GM19468 (cell line): ENCODE measurements at regions not wholly inside any gene's neighbourhood (a gene's known extent, or its start where the extent isn't known, plus 50 kb on each side); places are given as distances from the start of the nearest gene placed in this dataset.

Experiments used
- ATAC-seq: cut with Tn5 transposase; IDR thresholded peaks from one replicate; pipeline ENCODE4 v1.9.1; 2021; ENCODE audit warnings: mild to moderate bottlenecking, moderate library complexity, moderate number of reproducible peaks; ENCODE audit not compliant: unreplicated experiment; ENCODE audit errors: extremely low read depth

DNA sequence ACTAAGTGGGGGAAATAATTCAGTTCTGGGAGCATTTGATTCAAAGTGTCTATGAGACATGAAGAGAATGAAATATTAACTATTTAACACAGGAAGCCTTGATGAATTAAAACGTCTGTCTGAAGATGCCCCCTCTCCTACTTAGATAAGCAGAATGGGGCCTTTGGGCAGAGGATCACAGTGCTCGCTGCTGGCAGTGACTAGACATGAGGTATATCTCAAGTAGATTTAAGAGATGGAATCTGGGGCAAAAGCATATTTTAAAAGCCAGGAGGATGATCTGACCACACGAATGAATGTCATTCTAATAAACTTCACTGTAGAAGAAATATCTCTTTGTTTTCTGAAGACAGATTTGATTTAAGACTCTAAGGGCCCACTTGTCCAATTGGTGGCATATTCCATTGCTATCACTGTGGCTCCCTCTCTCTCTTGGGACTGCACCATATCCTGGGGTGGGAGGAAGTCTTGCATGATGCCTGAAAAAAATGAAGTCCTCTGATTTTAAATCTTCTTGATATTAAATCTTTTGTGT lies 254.0 kb downstream of the MAN2A1 start:
- no peak for ATAC-seq

DNA sequence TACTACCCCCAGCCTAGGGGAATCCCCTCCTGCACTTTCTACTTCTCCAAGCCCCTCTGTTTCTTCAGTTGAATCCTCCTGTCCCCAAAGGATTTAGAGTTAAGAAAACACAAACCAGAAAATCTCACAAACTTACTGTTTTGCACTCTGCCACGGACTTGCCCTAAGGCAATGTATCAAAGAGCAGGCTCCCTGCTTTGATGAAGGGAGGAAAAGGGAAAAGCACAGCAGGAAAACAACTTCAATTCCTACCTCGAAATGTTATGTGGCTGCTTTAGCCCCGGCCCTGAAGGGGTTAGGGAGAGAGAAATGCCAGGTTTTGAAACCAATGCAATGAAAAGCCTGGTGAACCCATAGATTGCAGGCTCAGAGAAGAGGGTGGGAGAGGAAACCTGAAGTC lies 254.7 kb downstream of the MAN2A1 start:
- ATAC-seq, result no peak

DNA sequence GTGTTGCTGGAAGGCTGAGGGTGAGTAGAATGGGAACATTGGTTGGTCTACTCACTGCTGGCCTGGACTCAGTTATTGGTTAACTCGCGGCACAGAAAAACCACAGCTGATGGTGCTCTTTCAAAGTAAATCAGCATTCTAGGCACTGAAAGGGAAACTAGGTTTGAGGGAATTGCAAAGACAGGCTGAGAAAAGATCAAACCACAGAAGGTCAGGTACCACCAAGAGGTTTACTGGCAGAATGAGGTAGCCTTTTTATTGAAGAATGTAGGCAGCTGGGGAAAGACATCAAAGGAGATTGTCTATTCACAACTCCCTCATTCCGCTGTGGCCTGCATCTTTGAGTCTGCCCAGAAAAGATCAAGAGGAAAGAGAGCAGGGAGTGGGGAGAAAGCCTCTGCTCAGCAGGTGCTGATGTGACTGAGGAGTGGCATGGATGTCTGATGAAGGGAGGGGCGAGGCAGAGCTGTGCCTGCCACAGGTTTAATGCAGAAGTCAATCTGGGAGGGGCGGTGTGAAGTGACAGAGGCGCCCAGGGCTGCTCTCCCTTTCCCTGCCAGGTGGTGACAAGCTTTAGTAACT lies 255.5 kb downstream of the MAN2A1 start:
- ATAC-seq, result peak; percentile 63

DNA sequence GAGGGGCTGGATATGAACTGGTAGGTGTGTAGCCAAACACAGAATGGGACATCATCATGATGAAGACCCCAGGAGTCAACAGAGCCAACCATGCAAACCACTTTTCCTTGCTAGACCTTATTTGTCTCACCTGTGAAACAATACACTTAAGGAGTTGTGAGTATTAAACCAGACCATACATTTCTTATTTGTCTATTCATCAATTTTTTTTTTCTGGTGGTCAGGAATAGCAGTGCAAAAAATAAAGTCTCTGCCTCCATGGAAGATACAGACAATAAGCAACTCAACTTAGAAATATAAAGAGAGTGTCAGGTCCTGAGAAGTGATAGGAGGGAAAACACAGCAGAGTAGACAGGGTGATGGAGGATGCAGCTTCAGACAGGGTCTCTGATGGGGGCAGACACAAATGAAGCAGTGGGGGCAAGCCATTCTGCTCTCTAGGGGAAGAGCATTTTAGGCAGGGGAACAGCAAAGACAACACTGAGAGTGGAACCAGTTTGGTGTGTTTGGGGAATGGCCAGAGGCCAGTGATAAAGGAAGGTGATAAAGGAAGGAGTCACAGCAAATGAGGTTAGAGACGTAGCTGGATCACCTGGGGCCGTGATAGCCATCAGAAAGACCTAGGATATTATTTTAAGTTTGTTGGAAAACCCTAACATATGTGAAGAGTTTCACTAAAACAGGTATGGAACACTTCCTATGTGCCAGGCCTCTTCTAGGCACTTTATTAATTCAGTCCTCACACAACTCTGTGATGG lies 256.2 kb downstream of the MAN2A1 start:
- no peak for ATAC-seq

DNA sequence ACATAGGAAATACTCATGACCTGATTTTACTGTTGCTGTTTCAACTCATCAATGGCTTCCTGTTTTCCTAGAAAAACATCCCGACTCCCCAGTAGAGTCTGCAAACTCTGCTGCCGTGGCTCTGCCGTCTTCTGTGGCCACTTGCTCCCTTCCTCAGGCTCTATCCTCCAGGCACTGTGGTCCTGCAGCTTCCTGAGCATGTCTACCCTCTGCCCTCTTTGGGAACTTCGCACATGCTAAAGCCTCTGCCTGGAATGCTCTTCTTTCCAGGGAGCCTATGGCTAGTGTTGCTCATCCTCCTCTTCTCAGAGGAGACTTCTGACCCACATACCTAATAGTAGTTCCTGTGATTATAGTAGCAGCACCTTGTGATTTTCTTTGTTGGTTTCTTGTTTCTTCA lies 256.9 kb downstream of the MAN2A1 start:
- ATAC-seq, result no peak

DNA sequence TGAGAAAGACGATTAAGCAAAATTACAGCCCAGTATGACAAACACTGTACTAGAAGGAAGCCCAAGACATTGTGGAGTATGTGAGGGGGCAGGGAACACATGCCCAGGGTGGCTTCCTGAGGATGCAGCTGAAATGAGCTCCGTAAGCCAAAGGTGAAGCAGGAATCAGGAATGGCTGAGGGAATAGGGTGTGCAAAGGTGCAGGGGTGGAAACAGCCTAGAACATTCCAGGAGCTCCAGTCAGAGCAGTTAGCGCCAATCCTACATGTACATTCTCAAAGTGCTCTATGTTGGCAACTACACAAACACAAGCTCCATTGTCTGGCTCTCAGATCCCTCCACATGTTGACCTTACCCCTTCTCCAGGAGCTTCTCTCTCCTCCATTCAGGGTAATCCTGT lies 257.9 kb downstream of the MAN2A1 start:
- no peak for ATAC-seq

DNA sequence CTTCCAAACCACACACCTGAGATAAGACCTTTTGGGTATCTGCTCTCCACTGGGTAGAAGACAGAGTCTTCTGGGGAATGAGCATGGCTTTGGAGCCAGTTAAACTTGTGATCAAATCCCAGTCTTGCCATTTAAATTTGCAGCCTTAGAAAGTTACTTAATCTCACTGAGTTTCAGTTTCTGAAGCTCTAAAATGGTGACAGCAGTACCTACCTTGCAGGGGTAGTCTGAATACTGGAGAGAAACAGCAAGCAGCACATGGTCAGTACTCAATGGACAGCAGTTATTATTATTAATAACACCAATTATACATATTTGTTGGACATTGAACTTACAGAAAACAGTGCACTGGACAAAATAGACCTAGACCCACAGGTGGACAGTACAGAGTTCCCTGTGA lies 260.9 kb downstream of the MAN2A1 start:
- ATAC-seq, result no peak

DNA sequence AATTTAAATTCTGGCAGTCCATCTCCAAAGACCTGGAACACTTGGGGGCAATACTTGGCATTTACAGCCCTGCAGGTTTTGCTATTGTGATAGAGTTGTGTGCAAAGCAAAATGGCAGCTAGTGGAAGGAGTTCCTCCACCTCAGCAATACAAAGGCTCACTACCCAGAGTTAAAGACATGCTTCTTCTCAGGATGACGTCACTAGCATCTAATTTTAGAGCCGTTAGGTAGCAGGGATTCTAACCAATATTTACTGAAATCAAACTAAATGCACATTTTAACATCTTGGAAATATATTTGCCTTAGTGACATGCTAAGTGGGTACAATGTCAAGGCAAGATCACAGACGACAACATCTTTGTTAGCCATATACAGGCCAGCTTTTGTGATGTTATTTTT lies 261.6 kb downstream of the MAN2A1 start:
- no peak for ATAC-seq

DNA sequence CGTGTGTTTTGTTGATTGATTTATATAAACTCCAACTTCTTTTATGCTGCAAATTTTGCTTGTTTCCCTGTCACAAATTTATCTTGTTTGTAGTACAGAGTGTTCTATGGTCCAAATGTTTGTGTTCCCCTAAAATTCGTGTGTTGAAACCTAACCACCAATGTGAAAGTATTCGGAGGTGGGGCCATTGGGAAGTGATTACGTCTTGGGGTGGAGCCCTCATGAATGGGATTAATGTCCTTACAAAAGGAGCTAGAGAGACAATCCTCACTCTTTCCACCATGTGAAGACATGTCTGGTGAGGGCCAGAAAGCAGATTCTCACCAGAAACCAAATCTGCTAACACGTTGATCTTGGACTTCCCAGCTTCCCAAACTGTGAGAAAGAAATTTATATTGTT lies 262.0 kb downstream of the MAN2A1 start:
- ATAC-seq, result no peak

DNA sequence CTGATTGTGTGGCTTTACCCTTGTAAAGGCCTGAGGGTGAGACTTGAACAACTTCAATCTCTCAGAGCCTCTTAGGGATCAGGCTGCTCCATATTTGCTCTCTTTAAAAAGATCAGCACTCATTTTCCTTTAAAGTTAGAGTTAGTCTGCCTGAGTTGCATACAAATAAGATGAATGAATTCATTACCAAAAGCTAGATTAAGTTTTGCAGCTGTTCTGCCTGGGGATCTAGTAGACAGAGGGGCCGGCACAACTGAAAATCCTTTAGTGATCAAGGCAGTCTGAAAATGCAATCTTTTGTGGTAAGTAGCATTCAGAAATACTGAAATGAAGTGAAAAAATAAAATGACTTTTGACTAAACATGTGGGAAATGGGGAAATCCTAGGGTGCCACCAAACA lies 264.0 kb downstream of the MAN2A1 start:
- no peak for ATAC-seq

DNA sequence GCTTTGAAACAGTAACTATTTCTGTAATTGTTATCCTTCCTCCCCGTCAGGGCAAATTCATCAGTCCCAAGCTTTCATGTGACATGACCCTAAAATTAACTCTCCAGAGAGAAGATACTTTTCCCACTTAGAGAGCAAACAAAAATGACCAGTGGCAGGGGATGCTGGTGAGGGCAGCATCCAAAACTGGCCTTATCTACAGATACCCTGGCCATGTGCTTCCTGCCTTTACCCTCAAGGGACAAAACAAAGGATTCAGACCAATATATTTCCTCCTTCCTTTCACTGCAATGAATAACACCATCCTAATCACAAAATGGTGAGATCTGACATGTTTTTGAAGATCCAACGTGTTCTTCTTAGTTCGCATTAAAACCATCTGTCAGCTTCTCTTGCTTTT lies 267.2 kb downstream of the MAN2A1 start:
- no peak for ATAC-seq

DNA sequence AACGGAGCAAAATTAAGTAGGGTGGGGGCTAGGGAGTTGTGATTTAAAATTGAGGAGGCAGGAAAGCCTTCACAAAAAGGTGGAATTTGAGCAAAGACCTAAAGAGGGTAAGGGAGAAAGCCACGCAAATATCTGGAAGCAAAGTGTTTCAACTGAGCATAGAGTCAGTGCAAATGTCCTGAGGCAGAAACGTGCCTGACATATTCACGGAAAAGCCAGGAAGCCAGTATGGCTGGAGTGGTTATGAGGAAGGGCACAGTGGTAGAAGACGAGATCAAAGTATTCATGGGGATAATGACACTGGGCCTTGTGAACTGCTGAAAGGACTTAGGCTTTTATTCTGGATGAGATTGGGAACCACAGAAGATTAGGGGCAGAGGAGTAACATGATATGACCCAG lies 268.4 kb downstream of the MAN2A1 start:
- no peak for ATAC-seq

DNA sequence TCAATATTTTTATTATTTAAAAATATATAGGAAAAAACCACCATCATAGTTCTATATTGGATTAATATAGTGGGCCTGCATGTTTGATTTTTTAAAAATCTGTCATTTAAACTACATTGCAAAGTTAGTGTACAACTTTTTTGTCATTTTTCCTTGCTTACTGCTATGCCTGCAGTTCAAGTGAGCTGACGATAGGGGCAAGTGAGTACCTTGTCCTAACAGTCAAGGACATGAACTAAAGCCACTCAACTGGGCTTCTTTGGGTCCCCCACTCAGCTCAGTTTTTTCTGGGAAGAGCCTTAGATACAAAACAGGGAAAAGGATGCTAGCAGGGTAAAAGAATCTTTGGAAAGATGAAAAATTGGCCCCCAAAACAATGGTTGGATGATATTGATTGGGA lies 269.9 kb downstream of the MAN2A1 start:
- no peak for ATAC-seq

DNA sequence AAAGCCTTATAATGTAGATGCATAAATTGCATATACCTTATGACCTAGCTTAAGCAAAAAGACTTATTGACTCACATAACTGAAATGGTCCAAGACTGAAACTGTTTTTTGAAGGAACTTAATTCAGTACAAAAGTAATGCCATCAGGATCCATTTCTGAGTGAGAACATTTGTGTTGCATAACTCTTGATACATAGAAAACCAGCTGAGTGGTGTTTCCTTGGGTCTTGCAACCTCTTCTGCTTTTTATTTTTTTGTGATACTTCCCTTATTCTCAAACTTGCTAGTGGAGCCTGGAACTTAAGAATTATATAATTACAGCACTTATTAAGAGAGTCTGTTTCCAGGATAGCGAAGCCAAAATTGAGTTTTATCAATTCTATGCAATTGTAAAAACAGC lies 272.0 kb downstream of the MAN2A1 start:
- no peak for ATAC-seq

DNA sequence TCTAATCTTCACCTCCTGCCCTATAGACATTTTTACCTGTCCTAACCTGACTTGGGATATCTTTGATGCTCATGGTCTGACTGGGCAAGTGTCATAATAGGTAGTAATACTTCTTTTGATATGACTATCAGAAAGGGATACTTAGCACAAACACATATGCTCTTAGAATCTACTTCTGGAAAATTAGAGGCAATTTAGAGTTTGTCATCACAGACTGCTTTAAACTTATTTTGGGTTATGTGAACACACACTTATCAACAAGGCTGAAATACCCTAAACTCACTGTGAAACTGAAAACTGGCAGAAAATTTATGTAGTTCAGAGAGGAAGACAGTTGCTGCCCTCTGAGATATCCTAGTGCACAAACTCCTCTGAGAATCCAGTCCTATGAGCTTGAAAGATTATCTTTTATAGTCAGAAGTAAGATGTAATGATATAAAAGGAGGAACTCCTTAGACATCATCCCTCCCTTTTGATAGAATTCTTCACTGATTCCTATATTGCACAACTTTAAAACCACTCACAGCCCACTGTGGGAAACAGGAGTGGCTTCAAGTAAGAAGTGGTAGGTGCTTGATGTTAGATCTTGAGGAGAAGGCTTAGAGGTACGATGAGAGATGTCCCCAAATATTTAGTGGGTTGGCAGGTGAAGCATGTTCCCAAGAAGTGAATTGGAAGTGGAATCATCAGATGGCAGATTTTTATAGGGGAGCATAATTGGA lies 273.3 kb downstream of the MAN2A1 start:
- no peak for ATAC-seq

DNA sequence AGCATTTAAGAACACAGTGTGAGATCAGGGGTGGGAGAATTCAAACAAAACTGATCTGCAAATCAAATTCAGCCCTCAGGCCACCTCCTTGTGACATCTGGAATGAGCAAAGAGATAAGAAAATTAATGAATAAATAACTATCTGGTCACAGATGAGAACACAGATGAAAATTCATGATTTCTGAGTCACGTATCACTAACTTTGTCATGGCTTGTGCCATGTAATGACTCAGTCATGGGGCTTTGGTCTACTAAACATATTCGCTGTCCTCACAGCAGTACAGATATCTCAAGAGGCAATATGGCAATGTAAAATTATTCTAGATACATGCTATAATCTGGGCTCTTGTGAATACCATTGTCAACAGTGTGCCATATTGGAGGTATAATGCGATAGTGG lies 274.4 kb downstream of the MAN2A1 start:
- ATAC-seq, result no peak

DNA sequence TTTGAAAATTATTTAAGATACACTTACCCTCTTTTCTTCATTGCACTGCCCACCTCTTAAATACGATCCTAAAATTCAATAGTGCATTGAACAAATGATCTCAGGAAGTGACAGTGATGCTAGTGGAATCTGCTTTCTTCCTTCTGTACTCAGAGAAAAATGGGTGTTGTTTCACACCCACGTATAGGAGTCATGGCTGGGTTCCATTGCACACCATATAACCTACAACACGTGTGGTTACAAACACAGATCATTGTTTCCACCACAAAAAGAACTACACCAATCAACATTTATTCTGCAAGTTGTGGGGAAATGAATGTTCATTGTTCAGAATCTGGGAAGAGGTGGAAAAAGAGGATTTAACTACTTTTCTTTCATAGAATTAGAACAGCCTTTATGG lies 275.9 kb downstream of the MAN2A1 start:
- ATAC-seq, result no peak

DNA sequence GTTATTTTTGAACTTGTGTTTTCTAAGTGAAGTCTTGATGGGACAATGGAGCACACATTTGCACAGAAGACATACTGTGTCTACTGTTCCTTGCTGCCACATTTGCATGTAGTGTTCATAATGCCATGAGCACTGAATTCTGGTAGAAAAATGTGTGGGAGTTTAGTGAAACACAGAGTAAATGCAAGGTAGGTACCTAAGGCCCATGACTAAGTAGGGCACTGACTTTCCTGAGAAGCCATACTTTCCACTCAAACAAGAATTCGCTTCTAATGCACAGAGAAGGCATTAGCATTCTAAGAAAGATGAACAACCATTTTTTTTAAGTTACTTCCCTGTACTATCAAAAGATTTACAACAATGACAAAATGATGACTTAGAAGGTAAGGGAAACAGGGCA lies 282.2 kb downstream of the MAN2A1 start:
- ATAC-seq, result no peak

DNA sequence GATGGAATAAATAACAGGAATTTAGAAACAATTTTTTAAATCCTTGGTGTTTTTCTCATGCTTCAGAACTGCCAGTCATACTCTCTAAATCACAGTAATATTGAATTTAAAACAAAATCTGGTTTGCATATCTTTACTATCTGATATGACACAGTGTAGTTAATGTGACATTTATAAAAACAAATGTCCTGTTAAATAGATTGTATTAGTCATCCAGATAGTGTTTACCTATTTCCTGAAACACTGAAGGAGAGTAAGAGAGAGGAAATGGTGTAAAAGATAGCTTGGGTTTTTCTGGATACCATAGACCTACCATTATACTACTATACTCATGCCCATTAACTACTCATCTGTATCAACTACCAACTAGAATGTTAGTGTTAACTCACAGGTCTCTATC lies 292.3 kb downstream of the MAN2A1 start:
- ATAC-seq, result no peak

DNA sequence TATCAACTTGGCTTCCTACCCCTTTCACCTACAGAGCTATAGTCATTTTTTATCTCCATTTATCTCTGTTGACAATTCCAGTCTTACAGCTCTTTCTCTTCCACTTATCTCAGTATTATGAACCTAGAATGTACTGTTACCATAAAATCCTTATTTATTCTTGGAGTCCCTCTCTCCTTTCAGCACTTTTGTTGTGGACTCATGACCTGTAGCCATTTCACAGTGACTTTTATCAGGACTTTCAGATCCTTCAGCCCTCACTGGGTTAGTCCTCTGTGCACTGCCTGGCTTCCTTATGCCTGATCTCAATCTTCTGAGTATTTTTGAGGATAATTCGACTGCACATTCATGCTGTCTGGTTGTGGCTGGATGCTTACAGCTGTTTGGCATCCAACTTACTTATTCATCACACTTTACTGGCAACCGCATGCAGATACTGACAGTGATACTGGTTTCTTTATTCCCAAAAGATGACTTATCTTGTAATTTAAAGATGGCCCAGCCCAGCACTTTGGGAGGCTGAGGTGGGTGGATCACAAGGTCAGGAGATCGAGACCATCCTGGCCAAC lies 293.3 kb downstream of the MAN2A1 start:
- no peak for ATAC-seq

DNA sequence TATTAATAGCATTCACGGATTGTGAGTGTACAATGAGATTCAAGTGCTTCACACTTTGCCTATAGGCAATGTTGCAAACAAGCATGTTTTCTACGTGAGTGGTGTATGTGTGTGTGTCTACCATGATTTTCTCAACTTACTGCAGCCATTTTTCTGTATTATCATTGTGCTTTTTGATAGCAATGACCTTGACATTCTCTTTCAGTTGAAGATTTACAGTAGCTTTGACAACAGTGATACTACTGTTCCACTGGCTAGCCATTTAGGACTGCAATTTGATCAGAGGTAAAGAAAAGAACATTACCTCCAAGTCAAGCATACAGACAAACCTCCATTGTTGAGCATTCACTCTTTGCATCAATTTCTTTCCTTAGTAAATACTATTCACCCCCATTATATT lies 297.0 kb downstream of the MAN2A1 start:
- ATAC-seq, result no peak
